Ishikawa (cell line): ENCODE measurements at regions not wholly inside any gene's neighbourhood (a gene's known extent, or its start where the extent isn't known, plus 50 kb on each side); places are given as distances from the start of the nearest gene placed in this dataset.

Experiments used
- CEBPB ChIP-seq: IDR thresholded peaks from 2 replicates; pipeline ENCODE4 v1.6.1; 2012
- CREB1 ChIP-seq: IDR thresholded peaks from 2 replicates; pipeline ENCODE4 v1.6.1; 2012; ENCODE audit warnings: low read depth
- EGR1 ChIP-seq: IDR thresholded peaks from 2 replicates; pipeline ENCODE4 v1.6.1; 2012
- EP300 ChIP-seq: IDR thresholded peaks from 2 replicates; pipeline ENCODE4 v1.6.1; 2012; ENCODE audit warnings: borderline replicate concordance
- FOXM1 ChIP-seq: IDR thresholded peaks from 2 replicates; pipeline ENCODE4 v1.6.1; 2012; ENCODE audit warnings: low read depth, borderline replicate concordance
- NFIC ChIP-seq: IDR thresholded peaks from 2 replicates; pipeline ENCODE4 v1.6.1; 2012
- RAD21 ChIP-seq: IDR thresholded peaks from 2 replicates; pipeline ENCODE4 v1.6.1; 2012; ENCODE audit warnings: low read depth
- TAF1 ChIP-seq: IDR thresholded peaks from 2 replicates; pipeline ENCODE4 v1.6.1; 2012; ENCODE audit warnings: low read depth, mild to moderate bottlenecking
- TCF12 ChIP-seq: IDR thresholded peaks from 2 replicates; pipeline ENCODE4 v1.6.1; 2012; ENCODE audit warnings: low read depth
- TEAD4 ChIP-seq: IDR thresholded peaks from 2 replicates; pipeline ENCODE4 v1.6.1; 2012
- YY1 ChIP-seq: IDR thresholded peaks from 2 replicates; pipeline ENCODE4 v1.6.1; 2012; ENCODE audit warnings: low read depth
- ZBTB7A ChIP-seq: IDR thresholded peaks from 2 replicates; pipeline ENCODE4 v1.6.1; 2012; ENCODE audit warnings: low read depth
- TF ChIP-seq, protein P1 (sequence below): IDR thresholded peaks from 2 replicates; pipeline ENCODE4 v1.6.1; 2012
- TF ChIP-seq, protein P2 (sequence below): IDR thresholded peaks from 2 replicates; pipeline ENCODE4 v1.6.1; 2012; ENCODE audit warnings: low read depth, mild to moderate bottlenecking
- TF ChIP-seq, protein P3 (sequence below): IDR thresholded peaks from 2 replicates; pipeline ENCODE4 v1.6.1; 2012

GRCh38 chr1:191427593-191427992, 730.7 kb upstream of the RGS18 start:
- TF ChIP-seq RAD21 = no peak
- TF ChIP-seq, protein P1, sequence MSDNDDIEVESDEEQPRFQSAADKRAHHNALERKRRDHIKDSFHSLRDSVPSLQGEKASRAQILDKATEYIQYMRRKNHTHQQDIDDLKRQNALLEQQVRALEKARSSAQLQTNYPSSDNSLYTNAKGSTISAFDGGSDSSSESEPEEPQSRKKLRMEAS = no peak
- TF ChIP-seq, protein P2, sequence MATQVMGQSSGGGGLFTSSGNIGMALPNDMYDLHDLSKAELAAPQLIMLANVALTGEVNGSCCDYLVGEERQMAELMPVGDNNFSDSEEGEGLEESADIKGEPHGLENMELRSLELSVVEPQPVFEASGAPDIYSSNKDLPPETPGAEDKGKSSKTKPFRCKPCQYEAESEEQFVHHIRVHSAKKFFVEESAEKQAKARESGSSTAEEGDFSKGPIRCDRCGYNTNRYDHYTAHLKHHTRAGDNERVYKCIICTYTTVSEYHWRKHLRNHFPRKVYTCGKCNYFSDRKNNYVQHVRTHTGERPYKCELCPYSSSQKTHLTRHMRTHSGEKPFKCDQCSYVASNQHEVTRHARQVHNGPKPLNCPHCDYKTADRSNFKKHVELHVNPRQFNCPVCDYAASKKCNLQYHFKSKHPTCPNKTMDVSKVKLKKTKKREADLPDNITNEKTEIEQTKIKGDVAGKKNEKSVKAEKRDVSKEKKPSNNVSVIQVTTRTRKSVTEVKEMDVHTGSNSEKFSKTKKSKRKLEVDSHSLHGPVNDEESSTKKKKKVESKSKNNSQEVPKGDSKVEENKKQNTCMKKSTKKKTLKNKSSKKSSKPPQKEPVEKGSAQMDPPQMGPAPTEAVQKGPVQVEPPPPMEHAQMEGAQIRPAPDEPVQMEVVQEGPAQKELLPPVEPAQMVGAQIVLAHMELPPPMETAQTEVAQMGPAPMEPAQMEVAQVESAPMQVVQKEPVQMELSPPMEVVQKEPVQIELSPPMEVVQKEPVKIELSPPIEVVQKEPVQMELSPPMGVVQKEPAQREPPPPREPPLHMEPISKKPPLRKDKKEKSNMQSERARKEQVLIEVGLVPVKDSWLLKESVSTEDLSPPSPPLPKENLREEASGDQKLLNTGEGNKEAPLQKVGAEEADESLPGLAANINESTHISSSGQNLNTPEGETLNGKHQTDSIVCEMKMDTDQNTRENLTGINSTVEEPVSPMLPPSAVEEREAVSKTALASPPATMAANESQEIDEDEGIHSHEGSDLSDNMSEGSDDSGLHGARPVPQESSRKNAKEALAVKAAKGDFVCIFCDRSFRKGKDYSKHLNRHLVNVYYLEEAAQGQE = no peak
- TF ChIP-seq ZBTB7A = no peak
- TF ChIP-seq, protein P3, sequence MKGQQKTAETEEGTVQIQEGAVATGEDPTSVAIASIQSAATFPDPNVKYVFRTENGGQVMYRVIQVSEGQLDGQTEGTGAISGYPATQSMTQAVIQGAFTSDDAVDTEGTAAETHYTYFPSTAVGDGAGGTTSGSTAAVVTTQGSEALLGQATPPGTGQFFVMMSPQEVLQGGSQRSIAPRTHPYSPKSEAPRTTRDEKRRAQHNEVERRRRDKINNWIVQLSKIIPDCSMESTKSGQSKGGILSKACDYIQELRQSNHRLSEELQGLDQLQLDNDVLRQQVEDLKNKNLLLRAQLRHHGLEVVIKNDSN = no peak
- TF ChIP-seq TAF1 = no peak

DNA sequence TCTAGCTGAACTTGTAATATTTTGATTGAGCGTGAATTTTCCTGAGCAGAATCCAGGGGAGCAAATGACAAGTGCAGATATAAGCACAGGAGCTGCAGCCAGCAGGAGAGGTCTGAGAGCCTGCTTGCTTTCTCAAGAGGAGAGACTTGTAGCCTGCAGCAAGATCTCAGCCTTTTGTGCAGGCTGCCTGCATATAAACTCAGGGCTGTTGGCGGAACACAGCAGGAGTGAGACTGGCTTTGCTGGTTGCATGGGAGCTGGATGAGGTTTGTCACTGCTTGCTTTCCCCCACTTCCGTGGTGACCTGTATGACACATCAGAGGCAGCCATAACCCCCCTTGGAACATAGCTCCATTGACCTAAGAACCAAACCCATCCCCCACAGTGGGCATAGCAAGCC, 725.4 kb upstream of the RGS18 start:
- TF ChIP-seq FOXM1 (no peak), YY1 (no peak), RAD21 (no peak), CREB1 (no peak)
- TF ChIP-seq, protein P2 = no peak

- TF ChIP-seq TAF1 (no peak), EP300 (no peak), EGR1 (no peak), CREB1 (no peak), FOXM1 (no peak), TEAD4 (no peak), CEBPB (no peak), TCF12 (no peak), YY1 (no peak), NFIC (no peak)
- TF ChIP-seq, protein P1 = no peak
- TF ChIP-seq, protein P2 = no peak
Observed at GRCh38 chr1:191438979-191439378, 719.3 kb upstream of the RGS18 start.

DNA sequence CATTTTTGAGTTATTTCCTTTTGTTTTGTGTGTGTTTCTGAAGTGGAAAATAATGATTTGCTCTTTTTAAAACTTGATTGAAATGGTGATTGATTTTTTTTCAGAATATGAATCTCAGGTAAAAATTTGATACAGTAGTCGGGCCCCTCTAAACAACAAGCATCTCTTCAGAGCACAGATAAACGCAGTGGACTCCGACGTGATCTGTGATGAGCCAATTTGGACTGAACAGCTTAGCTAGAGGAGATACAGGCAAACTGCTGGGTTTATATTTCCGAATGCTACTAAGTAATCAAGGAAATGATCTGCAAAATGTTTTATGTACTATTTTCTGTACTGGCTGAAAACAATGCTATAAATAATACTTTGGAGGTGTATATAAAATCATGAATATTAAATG, 705.7 kb upstream of the RGS18 start:
- no peak for TF ChIP-seq FOXM1
- TF ChIP-seq CREB1 = no peak
- TF ChIP-seq TCF12 = no peak
- no peak for TF ChIP-seq EGR1
- no peak for TF ChIP-seq YY1
- TF ChIP-seq, protein P1 = no peak
- no peak for TF ChIP-seq TEAD4
- TF ChIP-seq CEBPB = no peak
- no peak for TF ChIP-seq TAF1
- TF ChIP-seq, protein P2 = no peak
- TF ChIP-seq, protein P3 = no peak
- no peak for TF ChIP-seq RAD21
- TF ChIP-seq ZBTB7A = no peak
- no peak for TF ChIP-seq EP300
- TF ChIP-seq NFIC = no peak
